Activated CD4-positive, alpha-beta T cell treated with anti-CD3 and anti-CD28 coated beads, Interleukin-2, amount 50 U/mL, for 24 hours (primary cell): ENCODE measurements at regions not wholly inside any gene's neighbourhood (a gene's known extent, or its start where the extent isn't known, plus 50 kb on each side); places are given as distances from the start of the nearest gene placed in this dataset.

ENCODE experiments used
- DNase-seq, 2 donors: peaks; one replicate each; pipeline ENCODE4 v3.0.0-alpha.2; 2020; ENCODE audit warnings: low read depth in 1 of 2, low spot score in 1 of 2

- no peak for DNase-seq
Observed at GRCh38 chr11:116563028-116563711, 209.6 kb downstream of the BUD13 start.

GRCh38 chr11:116560589-116560988, 212.2 kb downstream of the BUD13 start:
- DNase-seq, result no peak

- no peak for DNase-seq
Observed at GRCh38 chr11:116558504-116559211, 214.1 kb downstream of the BUD13 start.

- no peak for DNase-seq
Observed at GRCh38 chr11:116557282-116557681, 215.5 kb downstream of the BUD13 start.

- no peak for DNase-seq
Observed at GRCh38 chr11:116556483-116556882, 216.3 kb downstream of the BUD13 start.

GRCh38 chr11:116553482-116553881, 219.3 kb downstream of the BUD13 start:
- DNase-seq, result no peak

GRCh38 chr11:116551576-116551975, 221.2 kb downstream of the BUD13 start:
- DNase-seq, result no peak

GRCh38 chr11:116548256-116548655, 224.5 kb downstream of the BUD13 start:
- DNase-seq, result no peak

GRCh38 chr11:116547571-116547970, 225.2 kb downstream of the BUD13 start:
- no peak for DNase-seq

GRCh38 chr11:116545912-116546311, 226.9 kb downstream of the BUD13 start:
- DNase-seq, result no peak

- DNase-seq, result no peak
Observed at GRCh38 chr11:116544721-116545120, 228.1 kb downstream of the BUD13 start.

- DNase-seq, result no peak
Observed at GRCh38 chr11:116543911-116544475, 228.8 kb downstream of the BUD13 start.

- no peak for DNase-seq
Observed at GRCh38 chr11:116543099-116543498, 229.7 kb downstream of the BUD13 start.

GRCh38 chr11:116542406-116542805, 230.4 kb downstream of the BUD13 start:
- no peak for DNase-seq

- DNase-seq, result no peak
Observed at GRCh38 chr11:116541460-116541859, 231.3 kb downstream of the BUD13 start.

GRCh38 chr11:116540645-116541304, 232.0 kb downstream of the BUD13 start:
- DNase-seq, result no peak

GRCh38 chr11:116539836-116540418, 232.9 kb downstream of the BUD13 start:
- no peak for DNase-seq

GRCh38 chr11:116539211-116539610, 233.6 kb downstream of the BUD13 start:
- no peak for DNase-seq

GRCh38 chr11:116538677-116539076, 234.1 kb downstream of the BUD13 start:
- no peak for DNase-seq

GRCh38 chr11:116537709-116538108, 235.1 kb downstream of the BUD13 start:
- no peak for DNase-seq

- DNase-seq, result no peak
Observed at GRCh38 chr11:116537121-116537520, 235.7 kb downstream of the BUD13 start.

- no peak for DNase-seq
Observed at GRCh38 chr11:116536416-116536815, 236.4 kb downstream of the BUD13 start.
